ENCODE measurements at regions not wholly inside any gene's neighbourhood (a gene's known extent, or its start where the extent isn't known, plus 50 kb on each side); places are given as distances from the start of the nearest gene placed in this dataset.
"Not testable (repeated sequence)": the region's sequence is repeated elsewhere in the genome, so short reads cannot be mapped to it uniquely, and the experiment has no call there.

- no peak for DNase-seq (ENCODE audit: low read depth)
These were observed 178.7 kb upstream of the IL15 start for GRCh38 chr4:141457653-141458052.

- DNase-seq (ENCODE audit: low read depth), result peak; percentile 45
These were observed 177.9 kb upstream of the IL15 start for GRCh38 chr4:141458501-141458900.

GRCh38 chr4:141459020-141459419, 177.4 kb upstream of the IL15 start:
- peak; percentile 9 for DNase-seq (ENCODE audit: low read depth)

GRCh38 chr4:141462361-141462760, 174.0 kb upstream of the IL15 start:
- peak; percentile 43 for DNase-seq (ENCODE audit: low read depth)

GRCh38 chr4:141463678-141464077, 172.7 kb upstream of the IL15 start:
- no peak for DNase-seq (ENCODE audit: low read depth)

- no peak for DNase-seq (ENCODE audit: low read depth)
These were observed 172.0 kb upstream of the IL15 start for GRCh38 chr4:141464366-141464765.

GRCh38 chr4:141465171-141465570, 171.2 kb upstream of the IL15 start:
- no peak for DNase-seq (ENCODE audit: low read depth)

GRCh38 chr4:141467225-141467624, 169.2 kb upstream of the IL15 start:
- DNase-seq (ENCODE audit: low read depth), result no peak

GRCh38 chr4:141469392-141469791, 167.0 kb upstream of the IL15 start:
- DNase-seq (ENCODE audit: low read depth), result no peak

- no peak for DNase-seq (ENCODE audit: low read depth)
These were observed 163.3 kb upstream of the IL15 start for GRCh38 chr4:141473026-141473540.

GRCh38 chr4:141473952-141474351, 162.4 kb upstream of the IL15 start:
- no peak for DNase-seq (ENCODE audit: low read depth)

GRCh38 chr4:141480950-141481349, 155.4 kb upstream of the IL15 start:
- no peak for DNase-seq (ENCODE audit: low read depth)

- DNase-seq (ENCODE audit: low read depth), result not testable (repeated sequence)
These were observed 152.1 kb upstream of the IL15 start for GRCh38 chr4:141484298-141484697.

- DNase-seq (ENCODE audit: low read depth), result peak; percentile 3
These were observed 149.9 kb upstream of the IL15 start for GRCh38 chr4:141486375-141486997.

GRCh38 chr4:141497627-141498026, 138.8 kb upstream of the IL15 start:
- peak; percentile 7 for DNase-seq (ENCODE audit: low read depth)

- no peak for DNase-seq (ENCODE audit: low read depth)
These were observed 137.0 kb upstream of the IL15 start for GRCh38 chr4:141499261-141499853.

- peak; percentile 5 for DNase-seq (ENCODE audit: low read depth)
These were observed 135.0 kb upstream of the IL15 start for GRCh38 chr4:141501395-141501794.

GRCh38 chr4:141501931-141502330, 134.5 kb upstream of the IL15 start:
- peak; percentile 4 for DNase-seq (ENCODE audit: low read depth)

- DNase-seq (ENCODE audit: low read depth), result no peak
These were observed 133.6 kb upstream of the IL15 start for GRCh38 chr4:141502755-141503154.

- DNase-seq (ENCODE audit: low read depth), result no peak
These were observed 133.1 kb upstream of the IL15 start for GRCh38 chr4:141503260-141503659.

GRCh38 chr4:141511055-141511454, 125.3 kb upstream of the IL15 start:
- DNase-seq (ENCODE audit: low read depth), result no peak

- no peak for DNase-seq (ENCODE audit: low read depth)
These were observed 122.5 kb upstream of the IL15 start for GRCh38 chr4:141513866-141514265.

GRCh38 chr4:141518222-141518621, 118.2 kb upstream of the IL15 start:
- DNase-seq (ENCODE audit: low read depth), result no peak

GRCh38 chr4:141524116-141524515, 112.3 kb upstream of the IL15 start:
- peak; percentile 6 for DNase-seq (ENCODE audit: low read depth)
